HG03108 (cell line): ENCODE measurements at regions not wholly inside any gene's neighbourhood (a gene's known extent, or its start where the extent isn't known, plus 50 kb on each side); places are given as distances from the start of the nearest gene placed in this dataset.

ENCODE experiments used
- ATAC-seq: cut with Tn5 transposase; IDR thresholded peaks from one replicate; pipeline ENCODE4 v1.9.1; 2021; ENCODE audit warnings: moderate library complexity; ENCODE audit not compliant: unreplicated experiment

- ATAC-seq, result peak; percentile 75
Observed at GRCh38 chr1:42035205-42035829, 116.6 kb upstream of the HIVEP3 start.

- no peak for ATAC-seq
Observed at GRCh38 chr1:42034426-42034825, 115.7 kb upstream of the HIVEP3 start.

DNA sequence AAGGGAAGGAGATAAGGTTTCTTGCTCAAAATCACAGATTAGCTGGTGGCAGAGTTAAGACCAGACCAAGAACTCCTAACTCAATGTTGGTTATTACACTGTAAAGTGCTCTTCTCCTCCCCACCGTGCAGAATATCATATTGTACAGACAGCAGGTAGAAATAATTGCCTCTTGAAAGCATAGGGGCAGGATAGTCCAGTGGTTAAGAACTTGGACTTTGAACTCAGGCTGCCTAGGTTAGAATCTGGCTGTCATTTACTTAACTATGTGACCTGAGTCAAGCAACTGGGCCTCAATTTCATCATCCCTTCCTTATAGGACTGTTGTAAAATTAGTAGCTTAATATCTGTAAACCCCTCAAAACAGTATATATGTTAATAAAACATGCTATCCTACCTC is 114.9 kb upstream of the HIVEP3 start:
- no peak for ATAC-seq

- ATAC-seq, result no peak
Observed at GRCh38 chr1:42017730-42018129, 99.0 kb upstream of the HIVEP3 start.

- ATAC-seq, result no peak
Observed at GRCh38 chr1:42017259-42017658, 98.5 kb upstream of the HIVEP3 start.

DNA sequence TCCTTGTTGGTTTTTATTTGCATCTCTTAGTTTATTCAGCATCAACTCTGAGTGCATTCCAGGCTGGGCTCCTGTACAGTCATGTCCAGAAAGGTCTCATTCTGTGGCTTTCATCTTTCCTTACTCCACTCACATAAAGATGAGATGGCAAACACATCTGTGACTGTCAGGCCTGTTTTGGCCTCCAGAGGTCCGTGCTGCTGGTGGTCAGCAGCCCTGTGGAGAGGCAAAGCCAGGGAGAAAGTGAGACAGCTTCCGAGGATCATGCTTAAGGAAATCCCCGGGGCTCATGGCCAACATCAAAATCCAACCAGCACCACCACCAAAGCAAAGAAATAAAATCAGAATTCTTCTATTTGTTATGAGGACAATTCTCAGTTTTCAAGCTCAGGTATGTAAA is 96.1 kb upstream of the HIVEP3 start:
- ATAC-seq, result no peak

DNA sequence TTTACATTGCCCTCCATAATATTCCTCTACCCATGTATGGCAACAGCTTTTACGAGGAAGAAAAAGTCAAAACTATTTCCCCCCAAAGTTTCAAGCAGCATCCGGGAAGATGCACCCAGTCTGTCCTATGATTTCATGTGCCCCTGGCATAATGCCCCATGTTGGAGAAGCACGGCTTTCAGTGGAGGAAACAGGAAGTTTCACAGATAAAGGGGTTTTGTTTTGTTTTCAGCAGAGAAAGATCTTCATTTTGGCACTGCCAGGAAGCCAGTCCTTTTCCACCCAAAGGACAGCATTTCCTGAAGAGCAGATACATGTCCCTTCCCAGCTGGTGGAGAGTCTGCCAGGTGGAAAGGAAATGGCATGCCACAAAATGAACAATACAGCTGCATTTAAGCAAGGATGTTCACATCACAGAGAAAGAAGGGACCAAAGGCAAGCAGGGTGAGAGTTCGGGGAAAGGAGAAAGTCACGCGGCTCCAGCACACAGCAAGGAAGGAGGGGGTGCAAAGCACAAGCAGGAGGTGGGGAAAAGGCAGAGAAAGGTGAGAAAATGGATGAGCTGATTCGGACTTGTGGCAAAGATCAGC is 95.3 kb upstream of the HIVEP3 start:
- no peak for ATAC-seq

DNA sequence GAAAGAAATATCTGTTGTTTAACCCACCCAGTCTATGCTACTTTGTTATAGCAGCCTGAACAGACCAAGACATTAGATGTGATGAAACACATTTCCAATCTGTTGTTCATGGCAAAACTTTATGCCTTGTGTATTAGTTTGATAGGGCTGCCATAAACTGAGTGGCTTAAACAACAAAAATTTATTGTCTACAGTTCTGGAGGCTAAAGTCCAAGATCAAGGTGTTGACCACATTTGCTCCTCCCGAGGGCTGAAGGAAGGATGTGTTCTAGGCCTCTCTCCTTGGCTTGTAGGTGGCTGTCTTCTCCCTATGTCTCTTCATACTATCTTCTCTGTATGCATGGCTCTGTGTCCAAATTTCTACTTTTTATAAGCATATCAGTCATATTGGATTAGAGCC is 94.1 kb upstream of the HIVEP3 start:
- no peak for ATAC-seq

GRCh38 chr1:42010381-42010780 is 91.7 kb upstream of the HIVEP3 start:
- no peak for ATAC-seq

DNA sequence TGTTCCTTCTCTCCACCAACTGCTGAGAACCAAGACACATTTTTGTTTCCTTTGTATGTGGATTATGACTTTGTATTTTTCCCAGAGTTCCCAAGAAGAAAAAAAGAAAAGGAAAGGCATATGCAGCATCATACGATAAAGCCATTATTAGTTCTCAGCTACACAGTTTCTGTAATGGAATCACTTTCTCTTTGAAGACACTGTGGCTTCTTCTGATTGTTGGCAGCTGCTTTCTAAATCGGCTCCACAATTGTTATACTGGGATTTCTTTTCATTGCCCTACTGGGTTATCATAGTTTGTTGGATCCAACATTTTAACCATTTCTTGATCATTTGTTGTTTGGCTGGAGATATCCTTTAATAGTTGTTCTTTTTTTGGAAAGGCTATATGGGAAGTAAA is 89.5 kb upstream of the HIVEP3 start:
- no peak for ATAC-seq

DNA sequence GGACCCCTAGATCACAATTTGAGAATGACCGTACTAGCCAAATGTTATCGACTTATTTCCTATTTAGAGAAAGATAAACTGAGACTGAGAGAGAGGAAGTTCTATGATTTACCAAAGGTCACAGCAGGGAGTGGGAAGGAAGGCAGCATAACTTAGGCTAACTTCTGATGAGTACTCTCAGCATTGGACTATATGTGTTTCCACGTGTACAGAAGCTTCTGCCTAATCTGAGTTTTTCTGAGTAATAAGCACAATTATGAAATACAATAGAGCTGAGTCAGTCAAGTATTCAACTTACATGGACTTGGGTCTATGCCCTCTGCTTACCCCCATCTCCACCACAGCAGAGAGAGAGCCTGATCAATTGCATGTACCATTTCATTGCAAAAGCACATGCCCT is 88.1 kb upstream of the HIVEP3 start:
- no peak for ATAC-seq

DNA sequence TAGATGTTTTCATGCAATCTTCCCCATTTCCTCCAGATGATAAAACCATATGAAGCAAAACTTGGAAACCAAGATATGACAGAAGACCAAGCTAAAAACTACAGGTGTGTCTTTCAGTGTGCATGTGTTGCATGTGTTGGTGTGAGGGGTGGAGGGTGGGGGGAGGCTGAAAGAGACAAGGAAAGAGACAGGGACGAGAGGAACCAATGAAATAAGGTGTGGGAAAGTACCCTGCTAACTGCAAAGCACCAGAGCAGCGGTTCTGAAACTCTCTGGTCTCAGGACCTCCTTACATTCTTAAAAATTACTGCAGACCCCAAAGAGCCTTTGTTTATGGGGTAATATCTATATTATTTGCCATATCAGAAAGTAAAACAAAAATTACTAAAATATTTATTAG is 87.4 kb upstream of the HIVEP3 start:
- ATAC-seq, result no peak

- no peak for ATAC-seq
Observed at GRCh38 chr1:42005530-42005929, 86.8 kb upstream of the HIVEP3 start.

DNA sequence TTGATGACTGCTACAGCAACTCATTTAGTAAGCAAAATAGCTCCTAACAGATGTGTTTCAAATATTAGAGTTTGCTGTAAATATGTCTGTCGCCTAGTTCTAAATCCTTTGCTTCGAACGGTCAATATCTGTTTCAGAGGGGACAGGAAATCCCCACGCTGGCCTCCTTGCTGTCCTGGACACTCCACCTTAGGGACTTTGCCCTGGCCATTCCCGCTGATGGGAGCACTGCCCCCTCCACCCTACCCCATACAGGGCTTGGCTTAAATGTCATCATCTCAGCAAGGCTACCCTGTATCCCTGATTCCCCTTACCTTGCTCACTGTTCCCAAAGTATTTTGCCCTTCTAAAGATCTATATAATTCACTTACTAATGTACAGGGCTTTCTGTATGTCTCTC is 86.1 kb upstream of the HIVEP3 start:
- ATAC-seq, result no peak

GRCh38 chr1:42004322-42004721 is 85.6 kb upstream of the HIVEP3 start:
- ATAC-seq, result no peak

GRCh38 chr1:42003433-42003832 is 84.7 kb upstream of the HIVEP3 start:
- no peak for ATAC-seq

- ATAC-seq, result no peak
Observed at GRCh38 chr1:42002220-42002619, 83.5 kb upstream of the HIVEP3 start.

DNA sequence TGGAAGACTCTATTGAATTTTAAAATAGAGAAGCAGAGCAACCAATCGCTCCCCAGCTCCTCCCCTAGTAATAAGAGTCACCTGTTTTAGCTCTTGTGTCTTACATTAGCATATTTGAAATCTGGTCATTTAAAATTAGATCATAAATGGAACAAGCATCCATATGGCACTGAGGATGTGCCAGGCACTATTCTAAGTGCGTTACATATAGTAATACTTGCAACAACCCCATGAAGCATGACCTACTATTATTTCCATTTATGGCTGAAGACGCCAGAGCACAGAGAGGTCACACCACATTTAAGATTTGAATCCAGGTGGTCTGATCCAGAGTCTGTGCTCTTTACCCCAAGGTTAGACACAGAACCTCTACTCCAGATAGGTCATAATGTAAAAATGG is 82.0 kb upstream of the HIVEP3 start:
- no peak for ATAC-seq

DNA sequence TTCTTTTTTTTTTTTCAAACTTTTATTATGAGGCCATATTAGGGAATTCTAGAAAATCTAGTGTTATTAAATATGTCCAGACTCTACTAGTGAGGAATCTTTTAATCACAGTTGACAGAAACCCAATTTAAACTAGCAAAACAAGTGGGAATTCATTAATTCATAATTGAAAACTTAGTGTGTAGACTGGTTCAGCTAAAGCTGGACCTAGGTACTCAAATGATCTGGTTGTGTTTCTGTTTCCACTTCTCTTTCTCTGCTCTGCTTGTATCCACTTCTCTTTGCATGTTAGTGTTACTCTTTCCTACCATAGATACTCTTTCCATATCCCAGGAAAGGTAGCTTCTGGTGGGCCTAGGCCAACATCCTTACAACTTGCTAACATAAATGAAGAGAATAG is 81.2 kb upstream of the HIVEP3 start:
- no peak for ATAC-seq

DNA sequence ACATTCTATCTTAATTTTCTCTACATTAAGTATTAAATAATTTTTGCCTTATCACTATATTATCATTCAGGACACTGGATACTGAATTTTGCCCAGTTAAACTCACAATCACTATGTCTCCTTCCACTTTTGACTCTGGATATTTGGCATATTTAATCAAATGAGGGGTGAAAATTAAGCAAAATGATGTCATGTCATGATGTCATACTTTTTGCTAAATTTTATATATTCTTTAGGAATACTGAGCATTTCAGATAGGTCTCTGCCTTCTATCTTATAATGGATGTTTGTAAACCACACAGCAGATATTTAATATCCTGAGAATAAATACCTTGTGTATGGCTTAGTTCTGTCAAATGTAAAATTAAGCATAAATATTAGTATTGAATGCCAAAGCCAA is 79.5 kb upstream of the HIVEP3 start:
- ATAC-seq, result no peak

DNA sequence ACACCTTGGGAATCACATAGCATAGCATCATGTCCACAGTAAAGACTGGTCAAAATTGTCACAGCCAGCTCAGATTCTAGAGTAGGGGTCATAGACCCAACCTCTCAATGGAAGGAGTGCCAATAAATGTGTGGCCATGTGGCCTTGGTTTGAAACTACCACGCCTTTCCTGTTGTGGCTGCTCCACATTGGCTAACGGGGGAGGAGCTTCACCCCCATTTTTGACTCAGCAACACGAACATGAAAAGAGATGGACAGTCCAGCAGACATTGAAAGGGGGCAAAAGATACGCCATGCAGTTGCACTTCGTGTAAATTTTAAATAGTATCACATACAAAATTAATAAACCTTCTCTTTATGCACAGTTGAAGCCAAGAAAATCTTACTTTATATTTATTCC is 78.4 kb upstream of the HIVEP3 start:
- ATAC-seq, result no peak

- no peak for ATAC-seq
Observed at GRCh38 chr1:41995441-41996130, 76.9 kb upstream of the HIVEP3 start.
